GM23338 (cell line): ENCODE measurements at regions not wholly inside any gene's neighbourhood (a gene's known extent, or its start where the extent isn't known, plus 50 kb on each side); places are given as distances from the start of the nearest gene placed in this dataset.

Source experiments
- ATAC-seq: fragments of 200-7000 bp; cut with Tn5 transposase; 3 replicates; pipeline ENCODE4 v1.9.1; 2020
- DNase-seq: peaks from one replicate; pipeline ENCODE4 v3.0.0-alpha.2; 2015; ENCODE audit warnings: low spot score
- H2AFZ ChIP-seq: fragments of 200-600 bp; sonication (generic); 2 replicates; pipeline ENCODE4 v1.8.0; 2016; ENCODE audit warnings: antibody characterized with exemption, mild to moderate bottlenecking, moderate library complexity
- H3F3A ChIP-seq: fragments of 200-600 bp; sonication (generic); replicated peaks from 2 replicates; pipeline ENCODE4 v1.8.0; 2017; ENCODE audit warnings: antibody characterized with exemption, mixed run types, low read depth
- H3K27ac ChIP-seq: fragments of 200-600 bp; sonication (generic); 2 replicates; pipeline ENCODE4 v1.6.1; 2016; ENCODE audit warnings: low read depth
- H3K27me3 ChIP-seq: fragments of 200-600 bp; sonication (generic); 2 replicates; pipeline ENCODE4 v1.8.0; 2016; ENCODE audit warnings: mild to moderate bottlenecking, mixed run types, moderate library complexity; ENCODE audit not compliant: insufficient read depth
- H3K36me3 ChIP-seq: fragments of 200-600 bp; sonication (generic); 2 replicates; pipeline ENCODE4 v1.8.0; 2016; ENCODE audit warnings: mild to moderate bottlenecking; ENCODE audit not compliant: insufficient read depth
- H3K4me1 ChIP-seq: fragments of 200-600 bp; sonication (generic); 2 replicates; pipeline ENCODE4 v1.8.0; 2016; ENCODE audit warnings: mild to moderate bottlenecking, moderate library complexity; ENCODE audit not compliant: insufficient read depth
- H3K4me2 ChIP-seq: fragments of 200-600 bp; sonication (generic); 2 replicates; pipeline ENCODE4 v1.7.1; 2017; ENCODE audit warnings: mixed run types
- H3K4me3 ChIP-seq: fragments of 200-600 bp; sonication (generic); 2 replicates; pipeline ENCODE4 v1.6.1; 2016; ENCODE audit warnings: mixed run types
- H3K79me2 ChIP-seq: fragments of 200-600 bp; sonication (generic); replicated peaks from 2 replicates; pipeline ENCODE4 v1.8.0; 2017; ENCODE audit warnings: mild to moderate bottlenecking; ENCODE audit not compliant: insufficient read depth
- H3K9me2 ChIP-seq: fragments of 200-600 bp; sonication (generic); 2 replicates; pipeline ENCODE4 v1.8.0; 2017; ENCODE audit not compliant: insufficient read depth
- H4K20me1 ChIP-seq: fragments of 200-600 bp; sonication (generic); replicated peaks from 2 replicates; pipeline ENCODE4 v1.8.0; 2017; ENCODE audit warnings: mild to moderate bottlenecking; ENCODE audit not compliant: insufficient read depth
- H3K27ac Mint-ChIP-seq: 2 replicates; pipeline ENCODE4 v1.8.0; 2020; ENCODE audit warnings: inconsistent platforms, mild to moderate bottlenecking, moderate library complexity, mixed read lengths
- H3K27me3 Mint-ChIP-seq: 3 replicates; pipeline ENCODE4 v1.8.0; 2022; ENCODE audit warnings: low read depth, mild to moderate bottlenecking, moderate library complexity, mixed read lengths, inconsistent platforms; ENCODE audit not compliant: insufficient read depth, poor library complexity
- H3K36me3 Mint-ChIP-seq: 3 replicates; pipeline ENCODE4 v1.8.0; 2021; ENCODE audit warnings: low read depth, mild to moderate bottlenecking, inconsistent platforms, moderate library complexity, mixed read lengths
- H3K4me1 Mint-ChIP-seq: 3 replicates; pipeline ENCODE4 v1.8.0; 2020; ENCODE audit warnings: mild to moderate bottlenecking, inconsistent platforms, mixed read lengths
- H3K4me3 Mint-ChIP-seq: 3 replicates; pipeline ENCODE4 v1.8.0; 2021; ENCODE audit warnings: moderate library complexity, mild to moderate bottlenecking, inconsistent platforms, mixed read lengths
- H3K9me3 Mint-ChIP-seq: 3 replicates; pipeline ENCODE4 v1.8.0; 2020; ENCODE audit warnings: moderate library complexity, mild to moderate bottlenecking, inconsistent platforms, mixed read lengths
- CREB1 ChIP-seq: fragments of 250-450 bp; sonication (Bioruptor Pico); IDR thresholded peaks from 2 replicates; pipeline ENCODE4 v1.5.0; 2020; ENCODE audit warnings: low read depth, mild to moderate bottlenecking, moderate library complexity
- CTCF ChIP-seq, 2 experiments: fragments of 200-600 bp in 1 of 2; sonication (generic) in 1 of 2; conservative IDR thresholded peaks; 2 replicates each; pipeline versions ENCODE4 v1.5.1 to v1.6.1; 2016 to 2017; ENCODE audit warnings: antibody characterized with exemption in 2 of 2, low read depth in 2 of 2, mild to moderate bottlenecking in 2 of 2, moderate library complexity in 1 of 2
- ETS1 ChIP-seq: IDR thresholded peaks from 2 replicates; pipeline ENCODE4 v1.6.1; 2016; ENCODE audit warnings: antibody characterized with exemption
- EZH2 ChIP-seq: fragments of 200-600 bp; sonication (generic); IDR thresholded peaks from one replicate; pipeline ENCODE4 v1.8.0; 2017; ENCODE audit warnings: antibody characterized with exemption, mild to moderate bottlenecking, low read depth; ENCODE audit not compliant: unreplicated experiment
- EZH2phosphoT487 ChIP-seq: fragments of 200-600 bp; sonication (generic); IDR thresholded peaks from one replicate; pipeline ENCODE4 v1.8.1; 2018; ENCODE audit warnings: antibody characterized with exemption; ENCODE audit not compliant: unreplicated experiment
- JUNB ChIP-seq: IDR thresholded peaks from one replicate; pipeline ENCODE4 v1.6.1; 2016; ENCODE audit warnings: antibody characterized with exemption; ENCODE audit not compliant: unreplicated experiment
- NANOG ChIP-seq: IDR thresholded peaks from 2 replicates; pipeline ENCODE4 v1.6.1; 2016; ENCODE audit warnings: antibody characterized with exemption, borderline replicate concordance
- POLR2AphosphoS5 ChIP-seq: IDR thresholded peaks from 2 replicates; pipeline ENCODE4 v1.6.1; 2016; ENCODE audit warnings: antibody characterized with exemption, low read depth
- REST ChIP-seq: IDR thresholded peaks from one replicate; pipeline ENCODE4 v1.6.1; 2018; ENCODE audit warnings: antibody characterized with exemption; ENCODE audit not compliant: unreplicated experiment
- STAT1 ChIP-seq: IDR thresholded peaks from one replicate; pipeline ENCODE4 v1.6.1; 2016; ENCODE audit warnings: antibody characterized with exemption; ENCODE audit not compliant: unreplicated experiment
- ZNF114 ChIP-seq: fragments of 250-450 bp; sonication (Bioruptor Pico); IDR thresholded peaks from 2 replicates; pipeline ENCODE4 v1.5.0; 2020; ENCODE audit warnings: mild to moderate bottlenecking, moderate library complexity
- ZNF331 ChIP-seq: fragments of 250-450 bp; sonication (Bioruptor Pico); IDR thresholded peaks from 2 replicates; pipeline ENCODE4 v1.5.0; 2020; ENCODE audit warnings: low read depth, mild to moderate bottlenecking, moderate library complexity
- TF ChIP-seq, protein P1 (sequence below): fragments of 250-450 bp; sonication (Bioruptor Pico); IDR thresholded peaks from 2 replicates; pipeline ENCODE4 v1.5.0; 2020; ENCODE audit warnings: mild to moderate bottlenecking, moderate library complexity

DNA sequence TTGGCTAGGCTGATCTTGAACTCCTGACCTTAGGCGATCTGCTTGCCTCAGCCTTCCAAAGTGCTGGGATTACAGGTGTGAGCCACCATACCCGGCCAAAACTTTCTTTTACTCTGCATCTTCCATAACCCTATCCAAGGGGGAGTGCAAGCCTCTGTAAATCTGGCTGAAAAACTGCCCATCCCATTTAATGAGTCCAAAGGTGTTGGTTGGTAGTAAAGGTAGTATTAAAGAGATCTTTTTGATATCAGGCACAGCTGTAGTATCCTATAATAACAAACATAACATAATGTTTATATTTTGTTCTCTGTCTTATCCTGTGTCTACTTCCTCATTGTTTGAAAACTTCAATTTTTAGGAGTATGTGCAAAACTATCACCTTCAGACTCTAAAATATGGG is 559.8 kb upstream of the ATXN8OS start:
- Histone ChIP-seq H3K4me3 (no peak overlapping the region), H3F3A (no peaks in the 10 kb centered on the region), H3K36me3 (no peaks in the 10 kb centered on the region), H4K20me1 (no peaks in the 10 kb centered on the region), H3K9me2 (no peaks in the 10 kb centered on the region; the same call in 1 of the 2 replicates), H3K27ac (no peak overlapping the region), H2AFZ (no peak overlapping the region), H3K4me2 (no peak overlapping the region), H3K27me3 (no peaks in the 10 kb centered on the region), H3K4me1 (no peaks in the 10 kb centered on the region), H3K79me2 (no peaks in the 10 kb centered on the region)
- no peak overlapping the region for H3K27ac Mint-ChIP-seq
- H3K4me3 Mint-ChIP-seq = no peak overlapping the region
- H3K9me3 Mint-ChIP-seq = no peaks in the 10 kb centered on the region; the same call in 2 of the 3 replicates
- TF ChIP-seq, protein P1, sequence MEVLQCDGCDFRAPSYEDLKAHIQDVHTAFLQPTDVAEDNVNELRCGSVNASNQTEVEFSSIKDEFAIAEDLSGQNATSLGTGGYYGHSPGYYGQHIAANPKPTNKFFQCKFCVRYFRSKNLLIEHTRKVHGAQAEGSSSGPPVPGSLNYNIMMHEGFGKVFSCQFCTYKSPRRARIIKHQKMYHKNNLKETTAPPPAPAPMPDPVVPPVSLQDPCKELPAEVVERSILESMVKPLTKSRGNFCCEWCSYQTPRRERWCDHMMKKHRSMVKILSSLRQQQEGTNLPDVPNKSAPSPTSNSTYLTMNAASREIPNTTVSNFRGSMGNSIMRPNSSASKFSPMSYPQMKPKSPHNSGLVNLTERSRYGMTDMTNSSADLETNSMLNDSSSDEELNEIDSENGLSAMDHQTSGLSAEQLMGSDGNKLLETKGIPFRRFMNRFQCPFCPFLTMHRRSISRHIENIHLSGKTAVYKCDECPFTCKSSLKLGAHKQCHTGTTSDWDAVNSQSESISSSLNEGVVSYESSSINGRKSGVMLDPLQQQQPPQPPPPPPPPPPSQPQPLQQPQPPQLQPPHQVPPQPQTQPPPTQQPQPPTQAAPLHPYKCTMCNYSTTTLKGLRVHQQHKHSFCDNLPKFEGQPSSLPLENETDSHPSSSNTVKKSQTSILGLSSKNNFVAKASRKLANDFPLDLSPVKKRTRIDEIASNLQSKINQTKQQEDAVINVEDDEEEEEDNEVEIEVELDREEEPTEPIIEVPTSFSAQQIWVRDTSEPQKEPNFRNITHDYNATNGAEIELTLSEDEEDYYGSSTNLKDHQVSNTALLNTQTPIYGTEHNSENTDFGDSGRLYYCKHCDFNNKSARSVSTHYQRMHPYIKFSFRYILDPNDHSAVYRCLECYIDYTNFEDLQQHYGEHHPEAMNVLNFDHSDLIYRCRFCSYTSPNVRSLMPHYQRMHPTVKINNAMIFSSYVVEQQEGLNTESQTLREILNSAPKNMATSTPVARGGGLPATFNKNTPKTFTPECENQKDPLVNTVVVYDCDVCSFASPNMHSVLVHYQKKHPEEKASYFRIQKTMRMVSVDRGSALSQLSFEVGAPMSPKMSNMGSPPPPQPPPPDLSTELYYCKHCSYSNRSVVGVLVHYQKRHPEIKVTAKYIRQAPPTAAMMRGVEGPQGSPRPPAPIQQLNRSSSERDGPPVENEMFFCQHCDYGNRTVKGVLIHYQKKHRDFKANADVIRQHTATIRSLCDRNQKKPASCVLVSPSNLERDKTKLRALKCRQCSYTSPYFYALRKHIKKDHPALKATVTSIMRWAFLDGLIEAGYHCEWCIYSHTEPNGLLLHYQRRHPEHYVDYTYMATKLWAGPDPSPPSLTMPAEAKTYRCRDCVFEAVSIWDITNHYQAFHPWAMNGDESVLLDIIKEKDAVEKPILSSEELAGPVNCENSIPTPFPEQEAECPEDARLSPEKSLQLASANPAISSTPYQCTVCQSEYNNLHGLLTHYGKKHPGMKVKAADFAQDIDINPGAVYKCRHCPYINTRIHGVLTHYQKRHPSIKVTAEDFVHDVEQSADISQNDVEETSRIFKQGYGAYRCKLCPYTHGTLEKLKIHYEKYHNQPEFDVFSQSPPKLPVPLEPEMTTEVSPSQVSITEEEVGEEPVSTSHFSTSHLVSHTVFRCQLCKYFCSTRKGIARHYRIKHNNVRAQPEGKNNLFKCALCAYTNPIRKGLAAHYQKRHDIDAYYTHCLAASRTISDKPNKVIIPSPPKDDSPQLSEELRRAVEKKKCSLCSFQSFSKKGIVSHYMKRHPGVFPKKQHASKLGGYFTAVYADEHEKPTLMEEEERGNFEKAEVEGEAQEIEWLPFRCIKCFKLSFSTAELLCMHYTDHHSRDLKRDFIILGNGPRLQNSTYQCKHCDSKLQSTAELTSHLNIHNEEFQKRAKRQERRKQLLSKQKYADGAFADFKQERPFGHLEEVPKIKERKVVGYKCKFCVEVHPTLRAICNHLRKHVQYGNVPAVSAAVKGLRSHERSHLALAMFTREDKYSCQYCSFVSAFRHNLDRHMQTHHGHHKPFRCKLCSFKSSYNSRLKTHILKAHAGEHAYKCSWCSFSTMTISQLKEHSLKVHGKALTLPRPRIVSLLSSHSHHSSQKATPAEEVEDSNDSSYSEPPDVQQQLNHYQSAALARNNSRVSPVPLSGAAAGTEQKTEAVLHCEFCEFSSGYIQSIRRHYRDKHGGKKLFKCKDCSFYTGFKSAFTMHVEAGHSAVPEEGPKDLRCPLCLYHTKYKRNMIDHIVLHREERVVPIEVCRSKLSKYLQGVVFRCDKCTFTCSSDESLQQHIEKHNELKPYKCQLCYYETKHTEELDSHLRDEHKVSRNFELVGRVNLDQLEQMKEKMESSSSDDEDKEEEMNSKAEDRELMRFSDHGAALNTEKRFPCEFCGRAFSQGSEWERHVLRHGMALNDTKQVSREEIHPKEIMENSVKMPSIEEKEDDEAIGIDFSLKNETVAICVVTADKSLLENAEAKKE (CRISPR knock-in tag) = no peak
- TF ChIP-seq ETS1 (no peak), REST (no peak), EZH2phosphoT487 (no peak), JUNB (no peak), ZNF331 (CRISPR knock-in tag) (no peak), STAT1 (no peak), POLR2AphosphoS5 (no peak), ZNF114 (CRISPR knock-in tag) (no peak), CREB1 (CRISPR knock-in tag) (no peak), NANOG (no peak), EZH2 (no peak), CTCF (conservative IDR thresholded peaks at IDR 0.05; ENCODE audit: low read depth in 2 of 2) (no peak)
- no peaks in the 10 kb centered on the region for H3K36me3 Mint-ChIP-seq
- no peak for DNase-seq
- ATAC-seq = no peak
- H3K27me3 Mint-ChIP-seq = no peaks in the 10 kb centered on the region
- no peaks in the 10 kb centered on the region for H3K4me1 Mint-ChIP-seq
